ENCODE measurements at regions not wholly inside any gene's neighbourhood (a gene's known extent, or its start where the extent isn't known, plus 50 kb on each side); places are given as distances from the start of the nearest gene placed in this dataset.

- no peak for DNase-seq (ENCODE audit: low spot score in 2 of 2)
- intact Hi-C loops (cut with DNase I) = no loop called here
- Histone ChIP-seq H3K4me3 (no peak overlapping the region), H3K27ac (no peak overlapping the region), H3K36me3 (no peaks in the 10 kb centered on the region), H3K27me3 (no peaks in the 10 kb centered on the region), H3K9me3 (no peaks in the 10 kb centered on the region), H3K4me1 (no peaks in the 10 kb centered on the region)
- TF ChIP-seq CTCF (IDR thresholded peaks at IDR 0.05) = no peak
Measured at GRCh38 chr2:19264852-19265251, 93.6 kb downstream of the OSR1 start.

GRCh38 chr2:19262150-19262549 is 96.3 kb downstream of the OSR1 start:
- Histone ChIP-seq H3K27me3 (no peaks in the 10 kb centered on the region), H3K4me3 (no peak overlapping the region), H3K9me3 (no peaks in the 10 kb centered on the region), H3K27ac (no peak overlapping the region), H3K4me1 (no peaks in the 10 kb centered on the region), H3K36me3 (no peaks in the 10 kb centered on the region)
- no peak for TF ChIP-seq CTCF (IDR thresholded peaks at IDR 0.05)
- intact Hi-C loops (cut with DNase I) = no loop called here
- DNase-seq (ENCODE audit: low spot score in 2 of 2) = no peak

- Histone ChIP-seq H3K36me3 (no peaks in the 10 kb centered on the region), H3K27ac (no peak overlapping the region), H3K27me3 (no peaks in the 10 kb centered on the region), H3K4me1 (no peaks in the 10 kb centered on the region), H3K4me3 (no peak overlapping the region), H3K9me3 (no peaks in the 10 kb centered on the region)
- no peak for DNase-seq (ENCODE audit: low spot score in 2 of 2)
- no peak for TF ChIP-seq CTCF (IDR thresholded peaks at IDR 0.05)
- intact Hi-C loops (cut with DNase I) = no loop called here
Measured at GRCh38 chr2:19261061-19261460, 97.4 kb downstream of the OSR1 start.

- Histone ChIP-seq H3K9me3 (no peaks in the 10 kb centered on the region), H3K36me3 (no peaks in the 10 kb centered on the region), H3K4me1 (no peaks in the 10 kb centered on the region), H3K4me3 (no peak overlapping the region), H3K27me3 (no peaks in the 10 kb centered on the region), H3K27ac (no peak overlapping the region)
- intact Hi-C loops (cut with DNase I) = no loop called here
- no peak for TF ChIP-seq CTCF (IDR thresholded peaks at IDR 0.05)
- no peak for DNase-seq (ENCODE audit: low spot score in 2 of 2)
Measured at GRCh38 chr2:19256121-19256601, 102.3 kb downstream of the OSR1 start.

GRCh38 chr2:19255481-19255880 is 102.9 kb downstream of the OSR1 start:
- Histone ChIP-seq H3K4me3 (no peak overlapping the region), H3K4me1 (no peaks in the 10 kb centered on the region), H3K9me3 (no peaks in the 10 kb centered on the region), H3K36me3 (no peaks in the 10 kb centered on the region), H3K27ac (no peak overlapping the region), H3K27me3 (no peaks in the 10 kb centered on the region)
- intact Hi-C loops (cut with DNase I) = no loop called here
- no peak for DNase-seq (ENCODE audit: low spot score in 2 of 2)
- no peak for TF ChIP-seq CTCF (IDR thresholded peaks at IDR 0.05)

- TF ChIP-seq CTCF (IDR thresholded peaks at IDR 0.05) = no peak
- Histone ChIP-seq H3K4me1 (no peaks in the 10 kb centered on the region), H3K27ac (no peak overlapping the region), H3K27me3 (no peaks in the 10 kb centered on the region), H3K4me3 (no peak overlapping the region), H3K9me3 (no peaks in the 10 kb centered on the region), H3K36me3 (no peaks in the 10 kb centered on the region)
- intact Hi-C loops (cut with DNase I) = no loop called here
- DNase-seq (ENCODE audit: low spot score in 2 of 2) = no peak
Measured at GRCh38 chr2:19251554-19251953, 106.9 kb downstream of the OSR1 start.
